ENCODE measurements at regions not wholly inside any gene's neighbourhood (a gene's known extent, or its start where the extent isn't known, plus 50 kb on each side); places are given as distances from the start of the nearest gene placed in this dataset.

- no peak overlapping the region for H3K4me2 ChIP-seq (ENCODE audit: low read length)
- no peaks in the 10 kb centered on the region for H3K36me3 ChIP-seq (ENCODE audit: control insufficient read depth, insufficient read depth, low read length)
- H3K79me2 ChIP-seq, result no peaks in the 10 kb centered on the region
- H3K27ac ChIP-seq, result no peak overlapping the region
- H3K9me3 ChIP-seq (ENCODE audit: control insufficient read depth, low read length), result no peaks in the 10 kb centered on the region
- no peaks in the 10 kb centered on the region for H3K4me1 ChIP-seq
- H3K4me3 ChIP-seq (ENCODE audit: low read depth, low read length), result no peak overlapping the region
- TF ChIP-seq, protein P1, sequence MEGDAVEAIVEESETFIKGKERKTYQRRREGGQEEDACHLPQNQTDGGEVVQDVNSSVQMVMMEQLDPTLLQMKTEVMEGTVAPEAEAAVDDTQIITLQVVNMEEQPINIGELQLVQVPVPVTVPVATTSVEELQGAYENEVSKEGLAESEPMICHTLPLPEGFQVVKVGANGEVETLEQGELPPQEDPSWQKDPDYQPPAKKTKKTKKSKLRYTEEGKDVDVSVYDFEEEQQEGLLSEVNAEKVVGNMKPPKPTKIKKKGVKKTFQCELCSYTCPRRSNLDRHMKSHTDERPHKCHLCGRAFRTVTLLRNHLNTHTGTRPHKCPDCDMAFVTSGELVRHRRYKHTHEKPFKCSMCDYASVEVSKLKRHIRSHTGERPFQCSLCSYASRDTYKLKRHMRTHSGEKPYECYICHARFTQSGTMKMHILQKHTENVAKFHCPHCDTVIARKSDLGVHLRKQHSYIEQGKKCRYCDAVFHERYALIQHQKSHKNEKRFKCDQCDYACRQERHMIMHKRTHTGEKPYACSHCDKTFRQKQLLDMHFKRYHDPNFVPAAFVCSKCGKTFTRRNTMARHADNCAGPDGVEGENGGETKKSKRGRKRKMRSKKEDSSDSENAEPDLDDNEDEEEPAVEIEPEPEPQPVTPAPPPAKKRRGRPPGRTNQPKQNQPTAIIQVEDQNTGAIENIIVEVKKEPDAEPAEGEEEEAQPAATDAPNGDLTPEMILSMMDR (IDR thresholded peaks at IDR 0.05), result no peak
- no peaks in the 10 kb centered on the region for H3K27me3 ChIP-seq (ENCODE audit: control insufficient read depth, insufficient read depth, low read length)
- H3K9ac ChIP-seq, result no peak overlapping the region
- no peak overlapping the region for H2AFZ ChIP-seq
Measured at GRCh38 chr10:58954178-58954577, 222.3 kb upstream of the PHYHIPL start.

DNA sequence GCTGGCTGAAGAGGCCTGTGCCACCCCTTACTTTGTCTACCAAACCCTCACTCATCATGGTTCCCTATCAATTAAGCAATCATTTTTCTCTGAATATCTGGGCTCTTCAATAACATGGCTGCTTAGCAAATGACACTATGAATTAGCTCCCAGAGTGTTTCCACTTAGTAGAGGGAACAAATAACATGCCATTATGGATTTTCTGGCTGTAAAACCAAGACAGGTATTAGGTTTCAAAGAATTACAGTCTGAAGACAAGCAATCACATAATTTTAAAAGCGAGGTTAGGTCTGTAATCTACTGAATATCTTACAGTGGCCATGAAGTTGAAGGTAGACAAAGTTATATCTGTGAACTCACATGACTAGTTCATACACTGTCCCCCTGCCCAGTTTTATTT lies 220.8 kb upstream of the PHYHIPL start:
- no peaks in the 10 kb centered on the region for H3K4me1 ChIP-seq
- TF ChIP-seq, protein P1 (IDR thresholded peaks at IDR 0.05), result no peak
- H3K9me3 ChIP-seq (ENCODE audit: control insufficient read depth, low read length), result no peaks in the 10 kb centered on the region
- no peak overlapping the region for H3K9ac ChIP-seq
- H3K27ac ChIP-seq, result no peak overlapping the region
- no peak overlapping the region for H2AFZ ChIP-seq
- H3K79me2 ChIP-seq, result no peaks in the 10 kb centered on the region
- no peaks in the 10 kb centered on the region for H3K36me3 ChIP-seq (ENCODE audit: control insufficient read depth, insufficient read depth, low read length)
- no peaks in the 10 kb centered on the region for H3K27me3 ChIP-seq (ENCODE audit: control insufficient read depth, insufficient read depth, low read length)
- no peak overlapping the region for H3K4me3 ChIP-seq (ENCODE audit: low read depth, low read length)
- no peak overlapping the region for H3K4me2 ChIP-seq (ENCODE audit: low read length)

DNA sequence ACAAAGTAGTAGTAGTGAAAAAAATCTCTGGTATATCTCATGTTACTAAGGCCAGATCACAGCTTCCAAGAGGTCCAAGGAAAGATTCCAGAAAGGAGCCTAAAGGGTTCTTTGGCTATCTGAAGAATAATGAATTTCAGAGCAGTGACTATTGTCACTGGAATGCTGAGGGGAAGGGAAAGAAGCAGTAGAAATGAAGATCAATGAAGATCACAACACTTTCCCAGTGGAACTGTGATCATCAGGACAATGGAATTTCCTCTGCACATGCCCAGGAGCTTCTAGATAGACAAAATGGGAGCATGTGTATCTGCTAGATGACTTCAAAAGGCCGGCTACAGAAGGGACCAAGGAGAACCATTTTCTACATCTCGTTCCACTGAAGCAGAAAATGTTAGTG lies 219.5 kb upstream of the PHYHIPL start:
- Histone ChIP-seq H3K79me2 (no peaks in the 10 kb centered on the region), H3K9ac (no peak overlapping the region), H3K27ac (no peak overlapping the region), H3K27me3 (ENCODE audit: control insufficient read depth, insufficient read depth, low read length) (no peaks in the 10 kb centered on the region), H3K4me2 (ENCODE audit: low read length) (no peak overlapping the region), H3K4me3 (ENCODE audit: low read depth, low read length) (no peak overlapping the region), H3K9me3 (ENCODE audit: control insufficient read depth, low read length) (no peaks in the 10 kb centered on the region), H3K4me1 (no peaks in the 10 kb centered on the region), H3K36me3 (ENCODE audit: control insufficient read depth, insufficient read depth, low read length) (no peaks in the 10 kb centered on the region), H2AFZ (no peak overlapping the region)
- TF ChIP-seq, protein P1 (IDR thresholded peaks at IDR 0.05), result no peak

DNA sequence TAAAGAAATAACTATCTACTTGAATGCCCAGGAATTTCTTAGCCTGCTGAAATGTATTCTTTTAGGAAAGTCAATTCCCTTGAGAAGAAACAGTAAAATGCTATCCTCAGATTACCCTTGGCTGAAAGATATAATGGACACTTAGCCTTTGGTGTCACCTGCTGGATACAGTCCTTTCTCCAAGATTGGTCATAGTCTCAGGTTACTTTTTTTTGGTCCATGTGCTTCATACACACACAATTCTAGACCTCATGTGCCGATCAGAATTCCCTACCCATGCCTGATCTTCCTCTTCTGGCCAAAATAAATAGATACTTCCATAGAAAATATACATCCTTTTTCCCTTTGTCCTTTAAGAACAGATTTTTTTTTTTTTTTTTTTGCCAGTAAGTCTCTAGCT lies 218.9 kb upstream of the PHYHIPL start:
- Histone ChIP-seq H3K4me2 (ENCODE audit: low read length) (no peak overlapping the region), H3K27me3 (ENCODE audit: control insufficient read depth, insufficient read depth, low read length) (no peaks in the 10 kb centered on the region), H3K36me3 (ENCODE audit: control insufficient read depth, insufficient read depth, low read length) (no peaks in the 10 kb centered on the region), H3K79me2 (no peaks in the 10 kb centered on the region), H3K27ac (no peak overlapping the region), H3K9ac (no peak overlapping the region), H3K4me3 (ENCODE audit: low read depth, low read length) (no peak overlapping the region), H3K9me3 (ENCODE audit: control insufficient read depth, low read length) (no peaks in the 10 kb centered on the region), H2AFZ (no peak overlapping the region), H3K4me1 (no peaks in the 10 kb centered on the region)
- TF ChIP-seq, protein P1 (IDR thresholded peaks at IDR 0.05), result no peak

- H3K9me3 ChIP-seq (ENCODE audit: control insufficient read depth, low read length), result no peaks in the 10 kb centered on the region
- TF ChIP-seq, protein P1 (IDR thresholded peaks at IDR 0.05), result peak; percentile 8
- H2AFZ ChIP-seq, result no peak overlapping the region
- no peaks in the 10 kb centered on the region for H3K4me1 ChIP-seq
- no peaks in the 10 kb centered on the region for H3K27me3 ChIP-seq (ENCODE audit: control insufficient read depth, insufficient read depth, low read length)
- H3K4me2 ChIP-seq (ENCODE audit: low read length), result no peak overlapping the region
- no peaks in the 10 kb centered on the region for H3K36me3 ChIP-seq (ENCODE audit: control insufficient read depth, insufficient read depth, low read length)
- H3K79me2 ChIP-seq, result no peaks in the 10 kb centered on the region
- no peak overlapping the region for H3K9ac ChIP-seq
- no peak overlapping the region for H3K4me3 ChIP-seq (ENCODE audit: low read depth, low read length)
- no peak overlapping the region for H3K27ac ChIP-seq
Measured at GRCh38 chr10:58963101-58963534, 213.3 kb upstream of the PHYHIPL start.
